IMR-90 (cell line): ENCODE measurements at regions not wholly inside any gene's neighbourhood (a gene's known extent, or its start where the extent isn't known, plus 50 kb on each side); places are given as distances from the start of the nearest gene placed in this dataset.

Experiments used
- CTCF ChIP-seq: conservative IDR thresholded peaks from 2 replicates; pipeline ENCODE4 v1.5.1; 2012; ENCODE audit warnings: mild to moderate bottlenecking, low read depth, low read length, improper control_type of control experiment
- FOS ChIP-seq: fragments of 150-350 bp; IDR thresholded peaks from 2 replicates; pipeline ENCODE4 v1.6.1; 2016; ENCODE audit warnings: low read depth, low read length
- POLR2A ChIP-seq: IDR thresholded peaks from 2 replicates; pipeline ENCODE4 v1.6.1; 2012; ENCODE audit warnings: mild to moderate bottlenecking, low read depth, low read length

- no peak for TF ChIP-seq FOS
- no peak for TF ChIP-seq CTCF
- no peak for TF ChIP-seq POLR2A
Measured at GRCh38 chr4:140250989-140251552, 97.1 kb upstream of the MAML3 start.
